Activated CD4-positive, alpha-beta T cell treated with anti-CD3 and anti-CD28 coated beads, Interleukin-2, amount 10 ng/mL, durations not matched to agents 7 days and 5 days (primary cell): ENCODE measurements at regions not wholly inside any gene's neighbourhood (a gene's known extent, or its start where the extent isn't known, plus 50 kb on each side); places are given as distances from the start of the nearest gene placed in this dataset.

Experiments used
- CTCF ChIA-PET: fragments of 350-600 bp; sonication (Branson Sonifier 250); formaldehyde crosslinking; loops from one replicate; lab custom pipeline; 2021; ENCODE audit warnings: antibody characterized with exemption; lab: Charles Lee
- POLR2A ChIA-PET: fragments of 350-600 bp; sonication (Branson Sonifier 250); formaldehyde crosslinking; loops from one replicate; lab custom pipeline; 2021; ENCODE audit warnings: antibody characterized with exemption; lab: Charles Lee
- DNase-seq: peaks from one replicate; pipeline ENCODE4 v3.0.0-alpha.2; 2020
- H3K27ac Mint-ChIP-seq: one replicate; pipeline ENCODE4 v1.8.0; 2021; ENCODE audit warnings: mild to moderate bottlenecking, moderate library complexity, mixed read lengths
- H3K27me3 Mint-ChIP-seq: one replicate; pipeline ENCODE4 v1.8.0; 2021; ENCODE audit warnings: mixed read lengths
- H3K36me3 Mint-ChIP-seq: one replicate; pipeline ENCODE4 v1.8.0; 2021; ENCODE audit warnings: low read depth, mixed read lengths
- H3K4me1 Mint-ChIP-seq: one replicate; pipeline ENCODE4 v1.8.0; 2021; ENCODE audit warnings: mixed read lengths
- H3K4me3 Mint-ChIP-seq: one replicate; pipeline ENCODE4 v1.8.0; 2021; ENCODE audit warnings: mild to moderate bottlenecking, moderate library complexity, mixed read lengths
- H3K9me3 Mint-ChIP-seq: one replicate; pipeline ENCODE4 v1.8.0; 2021; ENCODE audit warnings: mixed read lengths

DNA sequence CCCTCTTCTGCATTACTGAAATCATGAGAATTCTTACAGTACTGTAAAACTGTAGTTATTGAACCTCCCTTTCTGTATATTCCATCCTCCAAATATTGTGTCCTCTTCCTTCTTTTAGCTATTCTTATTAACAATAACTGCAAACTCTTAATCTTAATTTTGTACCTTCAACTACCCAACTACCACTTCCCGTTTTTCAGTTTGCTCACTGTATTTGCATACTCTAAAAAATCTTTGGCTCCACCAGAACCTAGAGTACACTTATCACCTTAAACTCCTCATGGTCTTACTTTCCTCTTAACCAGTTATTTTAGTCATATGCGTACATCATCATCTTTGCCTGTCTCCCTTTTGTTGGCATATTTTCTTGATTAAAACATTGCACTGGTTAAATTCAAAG is 543.7 kb downstream of the ARAP2 start:
- Mint-ChIP-seq H3K36me3 (no peaks in the 10 kb centered on the region), H3K27ac (no peak overlapping the region), H3K27me3 (no peaks in the 10 kb centered on the region), H3K4me3 (no peak overlapping the region), H3K4me1 (no peaks in the 10 kb centered on the region), H3K9me3 (no peaks in the 10 kb centered on the region)
- POLR2A ChIA-PET, result no interaction called here
- DNase-seq, result no peak
- CTCF ChIA-PET, result no interaction called here

GRCh38 chr4:35709080-35709479 is 535.2 kb downstream of the ARAP2 start:
- ChIA-PET CTCF (no interaction called here), POLR2A (no interaction called here)
- Mint-ChIP-seq H3K4me1 (no peaks in the 10 kb centered on the region), H3K4me3 (no peak overlapping the region), H3K36me3 (no peaks in the 10 kb centered on the region), H3K9me3 (peaks cover 16% of the 10 kb centered on the region), H3K27ac (no peak overlapping the region), H3K27me3 (no peaks in the 10 kb centered on the region)
- no peak for DNase-seq

DNA sequence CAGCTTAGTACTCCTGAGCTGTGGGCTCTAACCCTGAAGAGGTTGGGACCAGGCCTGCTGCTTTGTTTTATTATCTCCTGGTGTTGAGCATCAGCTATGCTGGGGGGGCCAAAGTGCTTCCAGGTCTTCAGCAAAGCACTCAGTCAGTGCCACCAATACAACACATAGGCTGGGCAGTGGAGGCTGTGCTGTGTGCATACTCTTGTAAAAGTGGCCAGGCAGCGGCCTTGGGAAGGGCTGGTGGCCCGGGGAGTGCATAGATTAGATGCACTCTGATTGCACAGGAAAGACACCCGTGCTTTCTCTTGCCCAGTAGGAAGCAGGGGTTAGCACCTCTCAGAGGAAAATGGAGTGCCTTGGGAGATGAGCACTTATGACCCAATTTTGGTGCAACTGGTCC is 534.0 kb downstream of the ARAP2 start:
- Mint-ChIP-seq H3K36me3 (no peaks in the 10 kb centered on the region), H3K27ac (no peak overlapping the region), H3K4me1 (no peaks in the 10 kb centered on the region), H3K9me3 (peaks cover 22% of the 10 kb centered on the region), H3K27me3 (no peaks in the 10 kb centered on the region), H3K4me3 (no peak overlapping the region)
- ChIA-PET POLR2A (no interaction called here), CTCF (interaction anchor here (0.6 kb wide), 1 partner anchor 1532 kb away, joined by 3 read pairs; no protein-coding TSS in a partner anchor)
- no peak for DNase-seq

- H3K4me1 Mint-ChIP-seq, result no peaks in the 10 kb centered on the region
- H3K36me3 Mint-ChIP-seq, result no peaks in the 10 kb centered on the region
- CTCF ChIA-PET, result interaction anchor here (0.6 to 1.2 kb wide), 2 partner anchors 15 to 1531 kb away, joined by 3 read pairs; no protein-coding TSS in a partner anchor
- no peak overlapping the region for H3K27ac Mint-ChIP-seq
- POLR2A ChIA-PET, result no interaction called here
- no peak for DNase-seq
- no peaks in the 10 kb centered on the region for H3K27me3 Mint-ChIP-seq
- no peak overlapping the region for H3K4me3 Mint-ChIP-seq
- H3K9me3 Mint-ChIP-seq, result peaks cover 22% of the 10 kb centered on the region
Measured at GRCh38 chr4:35711127-35711526, 533.2 kb downstream of the ARAP2 start.

GRCh38 chr4:35723973-35724372 is 520.3 kb downstream of the ARAP2 start:
- Mint-ChIP-seq H3K9me3 (no peaks in the 10 kb centered on the region), H3K4me3 (no peak overlapping the region), H3K27ac (no peak overlapping the region), H3K36me3 (no peaks in the 10 kb centered on the region), H3K27me3 (no peaks in the 10 kb centered on the region), H3K4me1 (no peaks in the 10 kb centered on the region)
- POLR2A ChIA-PET, result no interaction called here
- no peak for DNase-seq
- CTCF ChIA-PET, result no interaction called here

DNA sequence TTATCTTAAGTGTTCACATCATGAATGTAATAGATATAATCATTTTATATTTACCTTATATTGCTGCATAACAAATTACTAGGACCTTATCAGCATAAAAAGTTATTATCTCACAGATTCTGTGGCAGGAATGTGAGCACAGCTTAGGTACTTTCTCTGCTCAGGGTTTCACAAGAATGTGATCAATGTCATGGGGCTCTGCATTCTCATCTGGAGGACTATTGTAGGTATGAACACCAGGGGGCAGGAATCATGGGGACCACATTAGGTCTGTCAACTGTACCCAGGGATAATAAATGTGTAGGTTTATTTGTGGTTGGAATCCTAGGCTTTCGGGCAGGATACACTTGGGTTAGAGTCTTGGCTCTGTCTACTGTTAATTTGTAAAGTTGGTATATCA is 519.2 kb downstream of the ARAP2 start:
- Mint-ChIP-seq H3K27ac (no peak overlapping the region), H3K36me3 (no peaks in the 10 kb centered on the region), H3K9me3 (no peaks in the 10 kb centered on the region), H3K4me3 (no peak overlapping the region), H3K4me1 (no peaks in the 10 kb centered on the region), H3K27me3 (no peaks in the 10 kb centered on the region)
- no peak for DNase-seq
- CTCF ChIA-PET, result interaction anchor here (0.6 to 1.3 kb wide), 2 partner anchors 13 to 1056 kb away, joined by 3 read pairs; no protein-coding TSS in a partner anchor
- POLR2A ChIA-PET, result no interaction called here

GRCh38 chr4:35730414-35730813 is 513.9 kb downstream of the ARAP2 start:
- DNase-seq, result no peak
- no peaks in the 10 kb centered on the region for H3K4me1 Mint-ChIP-seq
- no peaks in the 10 kb centered on the region for H3K27me3 Mint-ChIP-seq
- no peak overlapping the region for H3K4me3 Mint-ChIP-seq
- H3K27ac Mint-ChIP-seq, result no peak overlapping the region
- CTCF ChIA-PET, result no interaction called here
- H3K36me3 Mint-ChIP-seq, result no peaks in the 10 kb centered on the region
- no peaks in the 10 kb centered on the region for H3K9me3 Mint-ChIP-seq
- POLR2A ChIA-PET, result no interaction called here

- POLR2A ChIA-PET, result no interaction called here
- no peak overlapping the region for H3K4me3 Mint-ChIP-seq
- H3K9me3 Mint-ChIP-seq, result no peaks in the 10 kb centered on the region
- no peak for DNase-seq
- no peak overlapping the region for H3K27ac Mint-ChIP-seq
- no peaks in the 10 kb centered on the region for H3K36me3 Mint-ChIP-seq
- H3K27me3 Mint-ChIP-seq, result no peaks in the 10 kb centered on the region
- H3K4me1 Mint-ChIP-seq, result no peaks in the 10 kb centered on the region
- CTCF ChIA-PET, result no interaction called here
Measured at GRCh38 chr4:35734381-35735098, 509.8 kb downstream of the ARAP2 start.

DNA sequence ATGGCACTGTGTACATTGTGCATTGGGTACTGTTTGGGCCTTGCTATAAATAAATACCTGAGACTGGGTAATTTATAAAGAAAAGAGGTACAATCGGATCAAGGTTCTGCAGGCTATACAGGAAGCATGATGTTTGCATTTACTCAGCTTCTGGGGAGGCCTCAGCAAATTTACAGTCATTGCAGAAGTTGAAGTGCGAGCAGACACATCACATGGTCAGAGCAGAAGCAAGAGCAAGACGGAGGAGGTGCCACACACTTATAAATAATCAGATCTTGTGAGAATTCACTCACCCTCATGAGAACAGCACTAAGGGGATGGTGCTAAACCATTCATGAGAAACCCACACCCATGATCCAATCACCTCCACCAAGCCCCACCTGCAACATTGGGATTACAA is 505.0 kb downstream of the ARAP2 start:
- H3K27ac Mint-ChIP-seq, result no peak overlapping the region
- H3K27me3 Mint-ChIP-seq, result no peaks in the 10 kb centered on the region
- DNase-seq, result no peak
- H3K4me1 Mint-ChIP-seq, result no peaks in the 10 kb centered on the region
- H3K9me3 Mint-ChIP-seq, result peaks cover 3% of the 10 kb centered on the region
- CTCF ChIA-PET, result no interaction called here
- H3K36me3 Mint-ChIP-seq, result no peaks in the 10 kb centered on the region
- H3K4me3 Mint-ChIP-seq, result no peak overlapping the region
- POLR2A ChIA-PET, result no interaction called here

DNA sequence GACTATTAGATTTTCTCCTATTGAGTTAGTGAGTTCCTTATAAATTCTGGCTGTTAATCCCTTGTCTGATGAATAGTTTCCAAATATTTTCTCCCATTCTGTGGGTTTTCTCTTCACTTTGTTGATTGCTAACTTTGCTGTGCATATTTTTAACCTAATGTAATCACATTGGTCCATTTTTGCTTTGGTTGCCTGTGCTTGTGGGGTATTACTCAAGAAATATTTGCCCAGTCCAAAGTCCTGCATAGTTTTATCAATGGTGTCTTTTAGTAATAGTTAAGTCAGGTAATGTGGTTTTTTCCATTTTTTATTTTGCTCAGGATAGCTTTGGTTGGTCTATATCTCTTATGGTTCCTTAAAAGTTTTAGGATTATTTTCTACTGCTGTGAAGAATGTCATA is 490.3 kb downstream of the ARAP2 start:
- no peak overlapping the region for H3K4me3 Mint-ChIP-seq
- no peaks in the 10 kb centered on the region for H3K4me1 Mint-ChIP-seq
- H3K27me3 Mint-ChIP-seq, result no peaks in the 10 kb centered on the region
- H3K27ac Mint-ChIP-seq, result no peak overlapping the region
- H3K9me3 Mint-ChIP-seq, result no peaks in the 10 kb centered on the region
- no peaks in the 10 kb centered on the region for H3K36me3 Mint-ChIP-seq
- ChIA-PET CTCF (no interaction called here), POLR2A (no interaction called here)
- no peak for DNase-seq

GRCh38 chr4:35757836-35758235 is 486.5 kb downstream of the ARAP2 start:
- H3K36me3 Mint-ChIP-seq, result no peaks in the 10 kb centered on the region

GRCh38 chr4:35760807-35761206 is 483.5 kb downstream of the ARAP2 start:
- no peak overlapping the region for H3K4me3 Mint-ChIP-seq

More at GRCh38 chr4:35757836-35758235, 486.5 kb downstream of the ARAP2 start:
- DNase-seq, result no peak
- ChIA-PET CTCF (no interaction called here), POLR2A (no interaction called here)
- H3K4me3 Mint-ChIP-seq, result no peak overlapping the region
- no peaks in the 10 kb centered on the region for H3K27me3 Mint-ChIP-seq
- H3K4me1 Mint-ChIP-seq, result no peaks in the 10 kb centered on the region
- H3K27ac Mint-ChIP-seq, result no peak overlapping the region
- no peaks in the 10 kb centered on the region for H3K9me3 Mint-ChIP-seq

GRCh38 chr4:35771571-35771970 is 472.7 kb downstream of the ARAP2 start:
- ChIA-PET POLR2A (no interaction called here), CTCF (no interaction called here)
- Mint-ChIP-seq H3K9me3 (no peaks in the 10 kb centered on the region), H3K4me1 (no peaks in the 10 kb centered on the region), H3K36me3 (no peaks in the 10 kb centered on the region), H3K4me3 (no peak overlapping the region), H3K27ac (no peak overlapping the region), H3K27me3 (no peaks in the 10 kb centered on the region)
- DNase-seq, result no peak

More at GRCh38 chr4:35760807-35761206, 483.5 kb downstream of the ARAP2 start:
- POLR2A ChIA-PET, result no interaction called here
- Mint-ChIP-seq H3K27ac (no peak overlapping the region), H3K36me3 (no peaks in the 10 kb centered on the region), H3K27me3 (no peaks in the 10 kb centered on the region), H3K9me3 (no peaks in the 10 kb centered on the region), H3K4me1 (no peaks in the 10 kb centered on the region)
- no peak for DNase-seq
- CTCF ChIA-PET, result no interaction called here

DNA sequence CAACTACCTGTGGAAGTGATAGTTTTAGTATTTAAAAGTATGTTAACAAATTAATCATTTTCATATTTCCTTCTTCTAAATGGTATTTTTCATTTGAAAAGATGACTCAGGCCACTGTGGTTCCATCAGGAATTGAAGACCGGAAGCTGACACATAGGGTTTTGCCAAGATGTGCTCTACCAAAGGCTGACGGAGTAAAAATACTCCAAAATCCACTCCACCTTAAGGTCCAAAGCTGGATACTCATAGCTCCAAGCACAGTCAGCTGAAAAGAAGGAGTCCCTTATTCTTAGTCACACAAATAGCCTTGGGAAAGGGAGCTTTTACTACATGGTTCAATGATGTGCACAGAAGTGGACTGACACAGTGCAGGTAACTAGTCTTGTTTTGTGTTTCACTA is 472.0 kb downstream of the ARAP2 start:
- Mint-ChIP-seq H3K27me3 (no peaks in the 10 kb centered on the region), H3K9me3 (no peaks in the 10 kb centered on the region), H3K4me3 (no peak overlapping the region), H3K36me3 (no peaks in the 10 kb centered on the region), H3K27ac (no peak overlapping the region), H3K4me1 (no peaks in the 10 kb centered on the region)
- ChIA-PET CTCF (no interaction called here), POLR2A (no interaction called here)
- no peak for DNase-seq
